Breast epithelium (tissue), 3 donors: ENCODE measurements at regions not wholly inside any gene's neighbourhood (a gene's known extent, or its start where the extent isn't known, plus 50 kb on each side); places are given as distances from the start of the nearest gene placed in this dataset.

ENCODE experiments used
- POLR2A ChIP-seq: fragments of 450-650 bp; IDR thresholded peaks from one replicate; pipeline ENCODE4 v1.6.1; 2016; ENCODE audit warnings: antibody characterized with exemption, mild to moderate bottlenecking, moderate library complexity
- POLR2AphosphoS5 ChIP-seq, 3 donors: sonication (generic); formaldehyde crosslinking; IDR thresholded peaks; one replicate each; pipeline ENCODE4 v1.6.1; 2017; ENCODE audit warnings: antibody characterized with exemption in 3 of 3
- TF ChIP-seq, protein P1 (sequence below), 3 donors: fragments of 450-650 bp; IDR thresholded peaks; one replicate each; pipeline ENCODE4 v1.5.1; 2016 to 2017; ENCODE audit warnings: antibody characterized with exemption in 3 of 3, mild to moderate bottlenecking in 3 of 3, moderate library complexity in 3 of 3

GRCh38 chr16:49085686-49086085 is 196.0 kb downstream of the CBLN1 start:
- TF ChIP-seq, protein P1, sequence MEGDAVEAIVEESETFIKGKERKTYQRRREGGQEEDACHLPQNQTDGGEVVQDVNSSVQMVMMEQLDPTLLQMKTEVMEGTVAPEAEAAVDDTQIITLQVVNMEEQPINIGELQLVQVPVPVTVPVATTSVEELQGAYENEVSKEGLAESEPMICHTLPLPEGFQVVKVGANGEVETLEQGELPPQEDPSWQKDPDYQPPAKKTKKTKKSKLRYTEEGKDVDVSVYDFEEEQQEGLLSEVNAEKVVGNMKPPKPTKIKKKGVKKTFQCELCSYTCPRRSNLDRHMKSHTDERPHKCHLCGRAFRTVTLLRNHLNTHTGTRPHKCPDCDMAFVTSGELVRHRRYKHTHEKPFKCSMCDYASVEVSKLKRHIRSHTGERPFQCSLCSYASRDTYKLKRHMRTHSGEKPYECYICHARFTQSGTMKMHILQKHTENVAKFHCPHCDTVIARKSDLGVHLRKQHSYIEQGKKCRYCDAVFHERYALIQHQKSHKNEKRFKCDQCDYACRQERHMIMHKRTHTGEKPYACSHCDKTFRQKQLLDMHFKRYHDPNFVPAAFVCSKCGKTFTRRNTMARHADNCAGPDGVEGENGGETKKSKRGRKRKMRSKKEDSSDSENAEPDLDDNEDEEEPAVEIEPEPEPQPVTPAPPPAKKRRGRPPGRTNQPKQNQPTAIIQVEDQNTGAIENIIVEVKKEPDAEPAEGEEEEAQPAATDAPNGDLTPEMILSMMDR (IDR thresholded peaks at IDR 0.05): no peak
- TF ChIP-seq POLR2AphosphoS5 (IDR thresholded peaks at IDR 0.05) (no peak), POLR2A (no peak)
